ENCODE measurements at regions not wholly inside any gene's neighbourhood (a gene's known extent, or its start where the extent isn't known, plus 50 kb on each side); places are given as distances from the start of the nearest gene placed in this dataset.

DNA sequence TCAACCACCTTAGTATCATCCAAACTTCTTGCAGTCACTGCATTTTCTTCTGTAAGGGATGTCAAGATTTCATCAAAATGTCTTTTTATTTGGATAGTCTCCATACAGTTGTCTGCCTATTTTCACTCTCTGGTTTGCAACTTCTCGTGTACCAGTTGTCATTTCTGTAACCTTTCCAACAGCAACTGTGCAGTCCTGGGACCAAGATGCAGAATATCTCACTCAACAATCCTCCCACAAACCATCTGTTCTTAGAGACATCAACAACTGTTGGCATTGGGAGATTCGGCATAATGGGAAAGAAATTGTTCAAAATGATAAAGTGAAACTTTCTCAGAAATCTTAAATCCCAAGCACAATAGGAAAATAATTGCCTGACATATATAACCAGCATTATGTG lies 933.6 kb upstream of the SLC39A10 start:
- Histone ChIP-seq H3K4me3 (no peak overlapping the region), H3K36me3 (no peaks in the 10 kb centered on the region), H3K4me1 (ENCODE audit: low read depth) (no peaks in the 10 kb centered on the region), H3K9me3 (ENCODE audit: low read depth) (no peaks in the 10 kb centered on the region), H3K27me3 (no peaks in the 10 kb centered on the region), H3K27ac (no peak overlapping the region)
- TF ChIP-seq CTCF (IDR thresholded peaks at IDR 0.05; ENCODE audit: low read depth, low read length) = no peak
- no peak for DNase-seq (ENCODE audit: low read depth in 1 of 2, low spot score in 1 of 2)

GRCh38 chr2:194721227-194721626 lies 935.8 kb upstream of the SLC39A10 start:
- Histone ChIP-seq H3K4me1 (ENCODE audit: low read depth) (no peaks in the 10 kb centered on the region), H3K4me3 (no peak overlapping the region), H3K9me3 (ENCODE audit: low read depth) (no peaks in the 10 kb centered on the region), H3K27me3 (no peaks in the 10 kb centered on the region), H3K36me3 (no peaks in the 10 kb centered on the region), H3K27ac (no peak overlapping the region)
- TF ChIP-seq CTCF (IDR thresholded peaks at IDR 0.05; ENCODE audit: low read depth, low read length) = no peak
- no peak for DNase-seq (ENCODE audit: low read depth in 1 of 2, low spot score in 1 of 2)

DNA sequence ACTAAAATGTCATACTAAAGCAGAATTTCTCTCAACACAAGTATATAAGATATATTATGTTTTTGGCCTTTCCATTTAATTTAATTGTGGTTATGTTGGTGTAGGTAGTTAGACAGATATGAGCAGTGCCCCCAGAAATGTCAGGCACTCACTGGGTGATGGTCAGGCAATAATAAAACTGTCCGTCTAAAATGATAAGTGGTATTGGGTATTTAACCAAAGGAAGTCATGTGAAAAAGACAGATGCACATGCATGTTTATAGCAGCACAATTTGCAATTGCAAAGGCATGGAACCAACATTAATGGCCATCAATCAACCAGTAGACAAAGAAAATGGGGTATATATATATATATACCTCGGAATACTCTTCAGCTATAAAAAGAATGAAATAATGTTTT lies 936.6 kb upstream of the SLC39A10 start:
- no peak for TF ChIP-seq CTCF (IDR thresholded peaks at IDR 0.05; ENCODE audit: low read depth, low read length)
- Histone ChIP-seq H3K27me3 (no peaks in the 10 kb centered on the region), H3K9me3 (ENCODE audit: low read depth) (no peaks in the 10 kb centered on the region), H3K4me3 (no peak overlapping the region), H3K36me3 (no peaks in the 10 kb centered on the region), H3K27ac (no peak overlapping the region), H3K4me1 (ENCODE audit: low read depth) (no peaks in the 10 kb centered on the region)
- DNase-seq (ENCODE audit: low read depth in 1 of 2, low spot score in 1 of 2) = no peak

DNA sequence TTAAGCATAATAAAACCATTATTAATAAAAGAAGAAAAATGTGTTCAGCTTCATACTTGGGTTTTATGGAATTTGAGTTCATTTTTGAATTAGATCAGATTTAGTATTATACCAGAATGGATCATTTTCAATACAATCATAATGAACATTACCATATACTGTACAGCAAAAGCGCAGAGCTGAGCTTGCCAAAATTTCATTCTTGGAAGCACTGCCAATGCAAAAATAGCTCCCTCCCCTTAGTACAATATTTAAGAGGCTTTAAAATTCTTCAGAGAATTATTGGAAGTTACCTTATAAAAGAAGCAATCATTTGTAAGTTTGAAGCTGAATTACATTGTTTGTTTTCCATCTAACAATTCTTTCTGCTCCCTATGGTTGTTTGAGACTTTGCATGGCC lies 938.1 kb upstream of the SLC39A10 start:
- Histone ChIP-seq H3K27ac (no peak overlapping the region), H3K4me1 (ENCODE audit: low read depth) (no peaks in the 10 kb centered on the region), H3K9me3 (ENCODE audit: low read depth) (no peaks in the 10 kb centered on the region), H3K4me3 (no peak overlapping the region), H3K27me3 (no peaks in the 10 kb centered on the region), H3K36me3 (no peaks in the 10 kb centered on the region)
- no peak for TF ChIP-seq CTCF (IDR thresholded peaks at IDR 0.05; ENCODE audit: low read depth, low read length)
- no peak for DNase-seq (ENCODE audit: low read depth in 1 of 2, low spot score in 1 of 2)

DNA sequence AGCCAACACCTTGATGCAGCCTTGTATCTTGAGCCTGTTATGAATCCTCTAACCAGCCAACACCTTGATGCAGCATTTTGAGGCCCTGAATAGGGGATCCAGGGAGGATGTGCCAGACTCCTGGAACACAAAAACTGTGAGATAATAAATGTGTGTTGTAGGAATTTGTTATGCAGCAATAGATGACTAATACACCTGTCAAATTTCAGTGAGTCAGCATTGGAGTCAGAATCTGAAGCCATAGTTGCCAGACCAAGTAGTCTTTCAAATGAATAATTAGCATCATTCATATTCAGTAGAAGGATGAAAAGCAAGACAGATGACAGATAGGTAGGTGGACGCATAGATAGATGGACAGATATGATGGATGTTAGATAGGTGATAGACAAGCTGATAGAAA lies 942.5 kb upstream of the SLC39A10 start:
- Histone ChIP-seq H3K36me3 (no peaks in the 10 kb centered on the region), H3K4me3 (no peak overlapping the region), H3K27me3 (no peaks in the 10 kb centered on the region), H3K4me1 (ENCODE audit: low read depth) (no peaks in the 10 kb centered on the region), H3K9me3 (ENCODE audit: low read depth) (no peaks in the 10 kb centered on the region), H3K27ac (no peak overlapping the region)
- TF ChIP-seq CTCF (IDR thresholded peaks at IDR 0.05; ENCODE audit: low read depth, low read length) = no peak
- DNase-seq (ENCODE audit: low read depth in 1 of 2, low spot score in 1 of 2) = no peak

- Histone ChIP-seq H3K4me1 (ENCODE audit: low read depth) (no peaks in the 10 kb centered on the region), H3K36me3 (no peaks in the 10 kb centered on the region), H3K4me3 (no peak overlapping the region), H3K27me3 (no peaks in the 10 kb centered on the region), H3K9me3 (ENCODE audit: low read depth) (no peaks in the 10 kb centered on the region), H3K27ac (no peak overlapping the region)
- no peak for TF ChIP-seq CTCF (IDR thresholded peaks at IDR 0.05; ENCODE audit: low read depth, low read length)
- no peak for DNase-seq (ENCODE audit: low read depth in 1 of 2, low spot score in 1 of 2)
Measured at GRCh38 chr2:194709840-194710239, 947.2 kb upstream of the SLC39A10 start.
